ENCODE measurements at regions not wholly inside any gene's neighbourhood (a gene's known extent, or its start where the extent isn't known, plus 50 kb on each side); places are given as distances from the start of the nearest gene placed in this dataset.
A peak's percentile ranks its signal among the peaks of the same experiment; 100 is the strongest.

DNA sequence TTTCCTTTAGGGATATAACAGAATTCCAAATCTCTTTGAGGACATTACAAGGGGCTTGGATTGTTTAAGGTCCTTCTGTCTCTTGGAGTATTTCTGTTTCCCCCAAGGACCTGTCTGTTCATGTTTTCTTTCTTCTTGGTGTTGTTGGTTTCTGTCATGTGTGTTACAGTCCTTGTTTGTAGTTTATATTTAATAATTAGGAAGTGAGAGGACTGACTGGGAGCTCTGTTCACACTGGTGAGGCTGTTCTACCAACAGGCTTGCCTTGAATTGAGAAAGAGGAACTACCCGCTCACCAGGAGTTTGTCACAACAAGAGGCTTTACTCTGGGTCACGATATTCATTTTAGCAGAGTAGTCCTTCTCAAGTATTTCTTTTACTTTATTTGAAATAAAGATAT, 119.2 kb upstream of the SV2C start:
- peaks cover 0 to 19% (median 6%) of the 10 kb centered on the region in 8 donors for H3K9me3 ChIP-seq
- no peaks in the 10 kb centered on the region for H3K36me3 ChIP-seq
- no peaks in the 10 kb centered on the region for H3K4me1 ChIP-seq
- 24 to 50% (median 39%) methylated on average over 2 of the region's 2 CpGs for WGBS, 5 donors
- H3K27ac ChIP-seq: peak overlapping the region in 4 of 8 donors; percentile 5 to 57 (median 38)
- no peak for TF ChIP-seq POLR2AphosphoS5 (IDR thresholded peaks at IDR 0.05)
- intact Hi-C loops (cut with DNase I; ENCODE audit: low total_unique reads): no loop called here
- peaks cover 0 to 4% (median 0%) of the 10 kb centered on the region in 7 donors for H3K27me3 ChIP-seq (replicated peaks in 1 of 7)
- no peak overlapping the region for H3K4me3 ChIP-seq
- DNase-seq: no peak

DNA sequence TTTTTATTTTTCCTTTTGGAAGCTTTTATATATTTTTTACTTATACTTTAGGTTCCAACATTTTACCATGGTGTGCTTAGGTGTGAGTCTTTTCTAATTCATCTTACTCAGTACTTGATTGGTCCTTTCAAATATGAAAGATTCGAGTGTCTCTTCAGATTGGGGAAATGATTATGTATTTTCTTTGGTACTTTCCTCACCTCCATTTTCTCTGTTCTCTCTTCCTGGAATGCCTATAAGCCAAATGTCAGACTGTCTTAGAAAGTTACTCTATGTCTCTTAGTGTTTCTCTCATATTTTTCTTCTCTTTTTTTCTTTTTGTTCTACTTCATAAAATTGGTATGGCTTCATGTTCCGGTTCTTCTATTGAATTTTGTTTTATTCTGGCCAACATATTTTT, 119.6 kb upstream of the SV2C start:
- intact Hi-C loops (cut with DNase I; ENCODE audit: low total_unique reads): no loop called here
- H3K27me3 ChIP-seq (replicated peaks in 1 of 7): peaks cover 0 to 4% (median 0%) of the 10 kb centered on the region in 7 donors
- DNase-seq: no peak
- no peak overlapping the region for H3K4me3 ChIP-seq
- no peaks in the 10 kb centered on the region for H3K4me1 ChIP-seq
- H3K36me3 ChIP-seq: no peaks in the 10 kb centered on the region
- 72 to 89% (median 82%) methylated on average over 2 of the region's 2 CpGs for WGBS, 5 donors
- no peak for TF ChIP-seq POLR2A (IDR thresholded peaks at IDR 0.05)
- no peak for TF ChIP-seq POLR2AphosphoS5 (IDR thresholded peaks at IDR 0.05)
- TF ChIP-seq, protein P1, sequence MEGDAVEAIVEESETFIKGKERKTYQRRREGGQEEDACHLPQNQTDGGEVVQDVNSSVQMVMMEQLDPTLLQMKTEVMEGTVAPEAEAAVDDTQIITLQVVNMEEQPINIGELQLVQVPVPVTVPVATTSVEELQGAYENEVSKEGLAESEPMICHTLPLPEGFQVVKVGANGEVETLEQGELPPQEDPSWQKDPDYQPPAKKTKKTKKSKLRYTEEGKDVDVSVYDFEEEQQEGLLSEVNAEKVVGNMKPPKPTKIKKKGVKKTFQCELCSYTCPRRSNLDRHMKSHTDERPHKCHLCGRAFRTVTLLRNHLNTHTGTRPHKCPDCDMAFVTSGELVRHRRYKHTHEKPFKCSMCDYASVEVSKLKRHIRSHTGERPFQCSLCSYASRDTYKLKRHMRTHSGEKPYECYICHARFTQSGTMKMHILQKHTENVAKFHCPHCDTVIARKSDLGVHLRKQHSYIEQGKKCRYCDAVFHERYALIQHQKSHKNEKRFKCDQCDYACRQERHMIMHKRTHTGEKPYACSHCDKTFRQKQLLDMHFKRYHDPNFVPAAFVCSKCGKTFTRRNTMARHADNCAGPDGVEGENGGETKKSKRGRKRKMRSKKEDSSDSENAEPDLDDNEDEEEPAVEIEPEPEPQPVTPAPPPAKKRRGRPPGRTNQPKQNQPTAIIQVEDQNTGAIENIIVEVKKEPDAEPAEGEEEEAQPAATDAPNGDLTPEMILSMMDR (IDR thresholded peaks at IDR 0.05 in 8 of 11, conservative IDR thresholded peaks at IDR 0.05 in 3 of 11): no peak
- no peak overlapping the region for H3K27ac ChIP-seq
- H3K9me3 ChIP-seq: peaks cover 0 to 15% (median 3%) of the 10 kb centered on the region in 8 donors

DNA sequence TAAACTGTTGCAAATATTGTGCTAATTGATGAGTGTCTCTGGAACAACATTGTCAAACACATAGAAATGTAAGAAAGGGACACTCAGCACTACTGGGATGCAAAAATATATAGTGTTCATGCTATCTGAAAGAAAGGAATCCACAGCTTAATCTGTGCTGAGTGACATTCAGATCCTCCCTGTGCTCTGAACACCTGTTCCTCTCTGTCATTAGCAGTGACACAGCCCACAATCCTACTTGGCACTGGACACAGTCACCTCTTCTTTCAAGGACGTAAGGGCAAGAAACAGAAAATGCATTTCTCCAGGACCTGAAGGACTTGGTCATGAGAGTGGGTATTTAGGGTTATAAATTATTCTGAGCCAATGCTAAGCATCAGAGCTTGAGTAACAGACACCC, 121.4 kb upstream of the SV2C start:
- peaks cover 0 to 4% (median 0%) of the 10 kb centered on the region in 7 donors for H3K27me3 ChIP-seq (replicated peaks in 1 of 7)
- H3K36me3 ChIP-seq: no peaks in the 10 kb centered on the region
- peaks cover 0 to 16% (median 9%) of the 10 kb centered on the region in 8 donors for H3K9me3 ChIP-seq
- no peak for DNase-seq
- H3K27ac ChIP-seq: no peak overlapping the region
- TF ChIP-seq, protein P1 (IDR thresholded peaks at IDR 0.05 in 8 of 11, conservative IDR thresholded peaks at IDR 0.05 in 3 of 11): no peak
- no peak for TF ChIP-seq POLR2A (IDR thresholded peaks at IDR 0.05)
- TF ChIP-seq POLR2AphosphoS5 (IDR thresholded peaks at IDR 0.05): no peak
- no peak overlapping the region for H3K4me3 ChIP-seq
- H3K4me1 ChIP-seq: no peaks in the 10 kb centered on the region
- 67 to 95% (median 78%) methylated on average over 1 of the region's 1 CpG for WGBS, 5 donors
- intact Hi-C loops (cut with DNase I; ENCODE audit: low total_unique reads): no loop called here

DNA sequence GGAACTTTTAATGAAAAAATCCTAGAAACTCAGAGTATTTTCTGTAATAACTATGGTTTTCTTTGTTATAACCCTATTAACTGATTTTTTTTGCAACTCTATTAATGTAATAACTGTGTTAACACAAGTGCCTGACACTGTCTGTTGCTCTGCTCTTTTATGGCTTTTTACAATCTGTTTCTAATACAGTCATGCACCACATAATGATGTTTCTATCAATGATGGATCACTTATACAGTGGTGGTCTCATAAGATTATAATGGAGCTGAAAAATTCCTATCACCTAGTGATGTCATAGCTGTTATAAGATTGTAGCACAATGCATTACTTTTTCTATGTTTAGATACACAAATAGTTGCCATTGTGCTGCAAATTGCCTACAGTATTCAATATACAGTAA, 123.1 kb upstream of the SV2C start:
- intact Hi-C loops (cut with DNase I; ENCODE audit: low total_unique reads): no loop called here
- Histone ChIP-seq H3K4me1 (no peaks in the 10 kb centered on the region), H3K27ac (no peak overlapping the region), H3K9me3 (peaks cover 0 to 21% (median 9%) of the 10 kb centered on the region in 8 donors), H3K27me3 (replicated peaks in 1 of 7) (peaks cover 0 to 4% (median 0%) of the 10 kb centered on the region in 7 donors), H3K4me3 (no peak overlapping the region), H3K36me3 (no peaks in the 10 kb centered on the region)
- TF ChIP-seq, protein P1 (IDR thresholded peaks at IDR 0.05 in 8 of 11, conservative IDR thresholded peaks at IDR 0.05 in 3 of 11): no peak
- no peak for TF ChIP-seq POLR2A (IDR thresholded peaks at IDR 0.05)
- no peak for TF ChIP-seq POLR2AphosphoS5 (IDR thresholded peaks at IDR 0.05)
- DNase-seq: no peak

DNA sequence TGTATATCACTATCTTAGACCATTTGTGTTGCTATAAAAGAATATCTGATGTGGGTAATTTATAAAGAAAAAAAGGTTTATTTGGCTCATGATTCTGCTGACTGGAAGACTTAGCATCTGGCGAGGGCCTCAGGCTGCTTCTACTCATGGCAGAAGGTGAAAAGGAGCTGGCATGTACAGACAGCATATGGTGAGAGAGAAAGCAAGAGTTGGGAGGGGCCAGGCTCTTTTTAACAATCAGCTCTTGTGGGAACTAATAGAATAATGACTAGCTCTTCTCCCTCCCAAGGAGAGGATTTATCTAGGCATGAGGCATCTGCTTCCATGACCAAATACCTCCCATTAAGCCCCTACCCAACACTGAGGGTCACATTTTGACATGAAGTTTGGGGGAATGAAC, 130.2 kb upstream of the SV2C start:
- Histone ChIP-seq H3K36me3 (no peaks in the 10 kb centered on the region), H3K27ac (no peak overlapping the region), H3K4me1 (no peaks in the 10 kb centered on the region), H3K27me3 (replicated peaks in 1 of 7) (no peaks in the 10 kb centered on the region), H3K4me3 (no peak overlapping the region), H3K9me3 (peaks cover 0 to 16% (median 6%) of the 10 kb centered on the region in 8 donors)
- WGBS, 5 donors: 76 to 94% (median 83%) methylated on average over 1 of the region's 1 CpG
- no peak for DNase-seq
- TF ChIP-seq POLR2AphosphoS5 (IDR thresholded peaks at IDR 0.05) (no peak), POLR2A (IDR thresholded peaks at IDR 0.05) (no peak)
- TF ChIP-seq, protein P1 (IDR thresholded peaks at IDR 0.05 in 8 of 11, conservative IDR thresholded peaks at IDR 0.05 in 3 of 11): no peak
- intact Hi-C loops (cut with DNase I; ENCODE audit: low total_unique reads): no loop called here
